A549 (cell line): ENCODE measurements at regions not wholly inside any gene's neighbourhood (a gene's known extent, or its start where the extent isn't known, plus 50 kb on each side); places are given as distances from the start of the nearest gene placed in this dataset.

Source experiments
- ATAC-seq, 2 experiments: fragments of 200-7000 bp in 1 of 2; fragments of >200 bp in 1 of 2; cut with Nextera tagmentation in 1 of 2; cut with Tn5 transposase in 1 of 2; 3 replicates each; pipeline versions ENCODE4 v1.8.0 to v1.9.1; 2018 to 2020; ENCODE audit warnings: mild to moderate bottlenecking in 1 of 2, moderate library complexity in 1 of 2
- CTCF ChIA-PET: fragments of 300-600 bp; sonication (Branson Sonifier 250); formaldehyde crosslinking; extraction: SDS; loops from one replicate; lab custom pipeline; 2021; ENCODE audit warnings: antibody characterized with exemption, inconsistent platforms; lab: Yijun Ruan, JAX
- POLR2A ChIA-PET: fragments of 350-600 bp; formaldehyde crosslinking; extraction: SDS; loops from one replicate; lab custom pipeline; 2021; ENCODE audit warnings: antibody characterized with exemption, inconsistent platforms; lab: Yijun Ruan, JAX
- DNase-seq, 2 experiments: peaks; one replicate each; pipeline versions ENCODE4 v3.0.0 to v3.0.0-alpha.2; 2011 to 2016; ENCODE audit warnings: low read depth in 1 of 2, low spot score in 1 of 2
- FAIRE-seq: peaks from 2 replicates; lab custom pipeline; 2011; peaks lifted over from hg19 to GRCh38; lab: Jason Lieb, UNC
- H3K27ac ChIP-seq, 2 experiments: fragments of >200 bp; sonication (Bioruptor Twin); formaldehyde crosslinking; 3 replicates each; pipeline ENCODE4 v1.5.1; 2016 to 2017
- H3K4me1 ChIP-seq: fragments of >200 bp; sonication (Bioruptor Twin); formaldehyde crosslinking; 3 replicates; pipeline ENCODE4 v1.6.1; 2016
- H3K4me2 ChIP-seq: fragments of >200 bp; sonication (Bioruptor Twin); formaldehyde crosslinking; 3 replicates; pipeline ENCODE4 v1.6.1; 2016
- H3K4me3 ChIP-seq: fragments of >200 bp; sonication (Bioruptor Twin); formaldehyde crosslinking; 3 replicates; pipeline ENCODE4 v1.5.1; 2016
- H3K9me3 ChIP-seq: fragments of >200 bp; sonication (Bioruptor Twin); formaldehyde crosslinking; 3 replicates; pipeline ENCODE4 v1.6.1; 2016
- ATOH8 ChIP-seq: fragments of 250-450 bp; sonication (Bioruptor Pico); IDR thresholded peaks from 2 replicates; pipeline ENCODE4 v1.5.0; 2020; ENCODE audit warnings: low read depth, mild to moderate bottlenecking, moderate library complexity
- BCL3 ChIP-seq: fragments of >200 bp; sonication (Bioruptor Twin); formaldehyde crosslinking; IDR thresholded peaks from 3 replicates; pipeline ENCODE4 v1.6.1; 2016
- BHLHE40 ChIP-seq: IDR thresholded peaks from 2 replicates; pipeline ENCODE4 v1.6.1; 2012; ENCODE audit warnings: low read depth, low read length, inconsistent platforms
- CEBPB ChIP-seq, 2 experiments: fragments of >200 bp in 1 of 2; sonication (Bioruptor Twin) in 1 of 2; formaldehyde crosslinking in 1 of 2; IDR thresholded peaks; 2 replicates each; pipeline ENCODE4 v1.6.1; 2012 to 2016
- CHD2 ChIP-seq: fragments of 150-350 bp; IDR thresholded peaks from 2 replicates; pipeline ENCODE4 v1.6.1; 2014; ENCODE audit warnings: low read length; ENCODE audit not compliant: partially characterized antibody
- E2F6 ChIP-seq: IDR thresholded peaks from 2 replicates; pipeline ENCODE4 v1.6.1; 2012; ENCODE audit warnings: low read depth, borderline replicate concordance
- ESRRA ChIP-seq: fragments of 150-350 bp; IDR thresholded peaks from 2 replicates; pipeline ENCODE4 v1.6.1; 2014; ENCODE audit warnings: mild to moderate bottlenecking, low read length, borderline replicate concordance
- FOSB ChIP-seq: fragments of 250-450 bp; sonication (Bioruptor Pico); IDR thresholded peaks from 2 replicates; pipeline ENCODE4 v1.5.0; 2020; ENCODE audit warnings: mild to moderate bottlenecking, moderate library complexity
- HOXA7 ChIP-seq: fragments of 250-450 bp; sonication (Bioruptor Pico); IDR thresholded peaks from 2 replicates; pipeline ENCODE4 v1.5.0; 2020; ENCODE audit warnings: mild to moderate bottlenecking, moderate library complexity
- MAX ChIP-seq: IDR thresholded peaks from 2 replicates; pipeline ENCODE4 v1.6.1; 2012
- MYC ChIP-seq: IDR thresholded peaks from 2 replicates; pipeline ENCODE4 v1.6.1; 2012; ENCODE audit warnings: mild to moderate bottlenecking, inconsistent platforms, low read length, improper control_type of control experiment, borderline replicate concordance
- NFE2L2 ChIP-seq: fragments of 150-350 bp; conservative IDR thresholded peaks from 2 replicates; pipeline ENCODE4 v1.6.1; 2014; ENCODE audit warnings: low read length
- NPAS2 ChIP-seq: fragments of 250-450 bp; sonication (Bioruptor Pico); IDR thresholded peaks from 2 replicates; pipeline ENCODE4 v1.8.0; 2022; ENCODE audit warnings: mild to moderate bottlenecking, moderate library complexity, borderline replicate concordance
- PBX3 ChIP-seq: IDR thresholded peaks from 2 replicates; pipeline ENCODE4 v1.6.1; 2012
- PHF8 ChIP-seq: fragments of 200-600 bp; sonication (generic); IDR thresholded peaks from 2 replicates; pipeline ENCODE4 v1.6.1; 2016; ENCODE audit warnings: low read depth, mild to moderate bottlenecking, antibody characterized with exemption, moderate library complexity, borderline replicate concordance
- RARB ChIP-seq: fragments of 250-450 bp; sonication (Bioruptor Pico); IDR thresholded peaks from 2 replicates; pipeline ENCODE4 v1.8.0; 2021; ENCODE audit warnings: mild to moderate bottlenecking, moderate library complexity
- RCOR1 ChIP-seq: fragments of 150-350 bp; IDR thresholded peaks from 2 replicates; pipeline ENCODE4 v1.6.1; 2014; ENCODE audit warnings: antibody characterized with exemption, low read length, low read depth
- TP53 ChIP-seq: fragments of 250-450 bp; sonication (Bioruptor Pico); IDR thresholded peaks from 2 replicates; pipeline ENCODE4 v1.5.0; 2021; ENCODE audit warnings: mild to moderate bottlenecking, moderate library complexity
- USF2 ChIP-seq: fragments of 450-650 bp; IDR thresholded peaks from 2 replicates; pipeline ENCODE4 v1.6.1; 2014; ENCODE audit warnings: antibody characterized with exemption
- ZC3H11A ChIP-seq: fragments of 450-650 bp; IDR thresholded peaks from 2 replicates; pipeline ENCODE4 v1.6.1; 2014; ENCODE audit warnings: antibody characterized with exemption, mild to moderate bottlenecking
- ZNF302 ChIP-seq: fragments of 250-450 bp; sonication (Bioruptor Pico); IDR thresholded peaks from 2 replicates; pipeline ENCODE4 v1.9.0; 2021; ENCODE audit warnings: inconsistent platforms, mild to moderate bottlenecking, moderate library complexity
- ZSCAN20 ChIP-seq: fragments of 250-450 bp; sonication (Bioruptor Pico); IDR thresholded peaks from 2 replicates; pipeline ENCODE4 v1.8.0; 2022; ENCODE audit warnings: mild to moderate bottlenecking, moderate library complexity
- WGBS: methylation state at CpG from one replicate; pipeline ENCODE4 v1.1.6; 2017; ENCODE audit errors: missing lambda C conversion rate; 5-methylcytosine and 5-hydroxymethylcytosine counted together

- H3K9me3 ChIP-seq: no peaks in the 10 kb centered on the region
- no peak overlapping the region for H3K4me3 ChIP-seq
- DNase-seq (no peak), ATAC-seq (no peak), FAIRE-seq (no peak)
- ChIA-PET POLR2A (no interaction called here), CTCF (interaction anchor here (0.5 to 2.9 kb wide), 4 partner anchors 14 to 681 kb away, joined by 3 to 14 read pairs (median 5); no protein-coding TSS in a partner anchor)
- no peaks in the 10 kb centered on the region for H3K4me1 ChIP-seq
- 78% methylated on average over 10 of the region's 10 CpGs for WGBS
- no peak overlapping the region for H3K27ac ChIP-seq
- no peak overlapping the region for H3K4me2 ChIP-seq
- TF ChIP-seq FOSB (CRISPR knock-in tag) (no peak), NPAS2 (CRISPR knock-in tag) (no peak), ZNF302 (no peak), HOXA7 (CRISPR knock-in tag) (no peak), ESRRA (no peak), ZC3H11A (no peak)
Observed at GRCh38 chr14:101221549-101222160, 318.1 kb upstream of the RTL1 start.

GRCh38 chr14:101222362-101223070 is 319.0 kb upstream of the RTL1 start:
- Histone ChIP-seq H3K9me3 (no peaks in the 10 kb centered on the region), H3K4me1 (no peaks in the 10 kb centered on the region), H3K27ac (no peak overlapping the region; a peak in 1 of 6 replicates), H3K4me2 (no peak overlapping the region)
- ATAC-seq (no peak), DNase-seq (no peak), FAIRE-seq (no peak)
- WGBS: 84% methylated on average over 11 of the region's 11 CpGs
- CTCF ChIA-PET: interaction anchor here (1.1 to 1.6 kb wide), 2 partner anchors 13 to 417 kb away, joined by 3 to 7 read pairs; no protein-coding TSS in a partner anchor
- POLR2A ChIA-PET: interaction anchor here (0.6 kb wide), 1 partner anchor 92 kb away, joined by 3 read pairs; no protein-coding TSS in a partner anchor
- TF ChIP-seq PBX3 (no peak), RCOR1 (no peak), MYC (no peak), USF2 (no peak), TP53 (CRISPR knock-in tag) (no peak), RARB (CRISPR knock-in tag) (no peak), ATOH8 (CRISPR knock-in tag) (no peak), E2F6 (no peak), PHF8 (no peak), MAX (no peak), NFE2L2 (no peak), ZSCAN20 (CRISPR knock-in tag) (no peak), CHD2 (no peak), ESRRA (no peak), CEBPB (IDR thresholded peaks at IDR 0.05) (no peak), BCL3 (no peak), BHLHE40 (no peak)
- TF ChIP-seq, all 56 proteins: peak for 0
- H3K4me3 ChIP-seq: no peak overlapping the region
